ENCODE measurements at regions not wholly inside any gene's neighbourhood (a gene's known extent, or its start where the extent isn't known, plus 50 kb on each side); places are given as distances from the start of the nearest gene placed in this dataset.

DNA sequence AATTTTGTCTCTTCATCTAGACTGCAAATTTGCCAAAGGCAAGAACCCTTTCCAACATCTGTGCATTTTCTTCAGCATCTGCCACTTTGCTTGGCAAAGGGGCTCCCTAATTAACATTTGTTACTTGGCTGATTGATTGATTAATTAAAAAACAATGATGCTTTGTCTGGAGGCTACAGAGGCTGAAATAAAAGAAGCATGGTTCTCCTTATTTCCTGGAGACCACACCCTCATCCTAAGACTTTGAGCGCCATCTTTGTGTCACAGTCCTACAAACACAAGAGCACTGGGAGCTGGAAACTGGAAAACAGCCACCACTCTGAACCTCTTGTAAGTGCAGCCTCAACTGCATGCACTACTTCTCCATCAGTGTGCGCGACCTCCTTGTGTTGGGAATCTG lies 189.2 kb downstream of the C7orf25 start:
- TF ChIP-seq, protein P1, sequence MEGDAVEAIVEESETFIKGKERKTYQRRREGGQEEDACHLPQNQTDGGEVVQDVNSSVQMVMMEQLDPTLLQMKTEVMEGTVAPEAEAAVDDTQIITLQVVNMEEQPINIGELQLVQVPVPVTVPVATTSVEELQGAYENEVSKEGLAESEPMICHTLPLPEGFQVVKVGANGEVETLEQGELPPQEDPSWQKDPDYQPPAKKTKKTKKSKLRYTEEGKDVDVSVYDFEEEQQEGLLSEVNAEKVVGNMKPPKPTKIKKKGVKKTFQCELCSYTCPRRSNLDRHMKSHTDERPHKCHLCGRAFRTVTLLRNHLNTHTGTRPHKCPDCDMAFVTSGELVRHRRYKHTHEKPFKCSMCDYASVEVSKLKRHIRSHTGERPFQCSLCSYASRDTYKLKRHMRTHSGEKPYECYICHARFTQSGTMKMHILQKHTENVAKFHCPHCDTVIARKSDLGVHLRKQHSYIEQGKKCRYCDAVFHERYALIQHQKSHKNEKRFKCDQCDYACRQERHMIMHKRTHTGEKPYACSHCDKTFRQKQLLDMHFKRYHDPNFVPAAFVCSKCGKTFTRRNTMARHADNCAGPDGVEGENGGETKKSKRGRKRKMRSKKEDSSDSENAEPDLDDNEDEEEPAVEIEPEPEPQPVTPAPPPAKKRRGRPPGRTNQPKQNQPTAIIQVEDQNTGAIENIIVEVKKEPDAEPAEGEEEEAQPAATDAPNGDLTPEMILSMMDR (IDR thresholded peaks at IDR 0.05): no peak
- TF ChIP-seq POLR2A (IDR thresholded peaks at IDR 0.05): no peak

Data from heart left ventricle (tissue), 13 donors.